Mesendoderm (in vitro differentiated cells): ENCODE measurements at regions not wholly inside any gene's neighbourhood (a gene's known extent, or its start where the extent isn't known, plus 50 kb on each side); places are given as distances from the start of the nearest gene placed in this dataset.

Experiments used
- DNase-seq: peaks from one replicate; pipeline ENCODE4 v3.0.0; 2013
- H2AK5ac ChIP-seq: 2 replicates; pipeline ENCODE4 v1.6.1; 2013; ENCODE audit warnings: low read length, inconsistent platforms
- H2BK120ac ChIP-seq: 2 replicates; pipeline ENCODE4 v1.6.1; 2013; ENCODE audit warnings: low read depth, mild to moderate bottlenecking, low read length, moderate library complexity, mixed read lengths
- H2BK15ac ChIP-seq: replicated peaks from 2 replicates; pipeline ENCODE4 v1.6.1; 2013; ENCODE audit warnings: low read depth, mild to moderate bottlenecking, moderate library complexity
- H2BK5ac ChIP-seq: 2 replicates; pipeline ENCODE4 v1.6.1; 2013; ENCODE audit warnings: low read length, inconsistent platforms
- H3K18ac ChIP-seq: 2 replicates; pipeline ENCODE4 v1.6.1; 2013; ENCODE audit warnings: mild to moderate bottlenecking, low read length, mixed read lengths
- H3K23ac ChIP-seq: one replicate; pipeline ENCODE4 v1.6.1; 2013; ENCODE audit warnings: low read length
- H3K27ac ChIP-seq: 2 replicates; pipeline ENCODE4 v1.5.1; 2013; ENCODE audit warnings: low read depth, mild to moderate bottlenecking, inconsistent platforms, low read length, moderate library complexity
- H3K27me3 ChIP-seq: 2 replicates; pipeline ENCODE4 v1.6.1; 2013; ENCODE audit warnings: low read length, control low read depth, mild to moderate bottlenecking, inconsistent platforms; ENCODE audit not compliant: insufficient read depth, poor library complexity
- H3K36me3 ChIP-seq: 2 replicates; pipeline ENCODE4 v1.6.1; 2013; ENCODE audit warnings: low read length, inconsistent platforms; ENCODE audit not compliant: control insufficient read depth, insufficient read depth
- H3K4ac ChIP-seq: one replicate; pipeline ENCODE4 v1.6.1; 2013; ENCODE audit warnings: low read depth, mild to moderate bottlenecking, low read length, moderate library complexity
- H3K4me1 ChIP-seq: 2 replicates; pipeline ENCODE4 v1.6.1; 2013; ENCODE audit warnings: low read depth, low read length, inconsistent platforms; ENCODE audit not compliant: control insufficient read depth
- H3K4me2 ChIP-seq: 2 replicates; pipeline ENCODE4 v1.6.1; 2013; ENCODE audit warnings: low read length
- H3K4me3 ChIP-seq: 2 replicates; pipeline ENCODE4 v1.5.1; 2013; ENCODE audit warnings: mild to moderate bottlenecking, low read length
- H3K56ac ChIP-seq: one replicate; pipeline ENCODE4 v1.6.1; 2013; ENCODE audit warnings: low read length
- H3K79me1 ChIP-seq: 2 replicates; pipeline ENCODE4 v1.6.1; 2013; ENCODE audit warnings: low read length, inconsistent platforms
- H3K79me2 ChIP-seq: 2 replicates; pipeline ENCODE4 v1.6.1; 2013; ENCODE audit warnings: mild to moderate bottlenecking, low read length; ENCODE audit not compliant: control insufficient read depth, insufficient read depth
- H3K9ac ChIP-seq: 2 replicates; pipeline ENCODE4 v1.6.1; 2013; ENCODE audit warnings: low read length, inconsistent platforms
- H4K5ac ChIP-seq: one replicate; pipeline ENCODE4 v1.6.1; 2013; ENCODE audit warnings: low read length
- H4K8ac ChIP-seq: one replicate; pipeline ENCODE4 v1.6.1; 2013; ENCODE audit warnings: low read depth, mild to moderate bottlenecking, control low read depth, low read length, moderate library complexity
- WGBS: extraction: QIAGEN DNeasy Blood & Tissue Kit; methylation state at CpG from one replicate; pipeline ENCODE4 v1.1.7; 2013; ENCODE audit warnings: low lambda C conversion rate, missing lambda C conversion rate; ENCODE audit not compliant: insufficient coverage; ENCODE audit errors: extremely low coverage; 5-methylcytosine and 5-hydroxymethylcytosine counted together

DNA sequence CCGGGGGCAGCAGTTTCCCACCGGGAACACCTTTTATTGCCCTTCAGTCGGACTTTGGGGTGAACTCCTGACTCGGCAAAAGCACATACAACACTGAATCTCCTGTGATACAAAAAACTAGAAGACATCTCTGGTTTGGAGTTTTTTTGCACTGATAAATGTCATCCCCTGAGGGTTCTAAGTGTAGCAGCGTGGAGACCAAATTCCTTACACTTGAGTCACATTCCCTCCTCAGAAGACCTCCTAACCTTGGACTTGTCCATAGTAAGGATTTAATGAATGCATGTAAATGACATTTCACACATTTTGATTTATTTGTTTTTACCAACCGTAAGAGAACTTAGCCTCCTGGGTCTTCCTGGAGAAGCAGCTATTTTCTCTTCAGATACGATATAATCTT is 54.0 kb upstream of the GPR45 start:
- Histone ChIP-seq H2BK15ac (no peak overlapping the region), H3K4me2 (no peak overlapping the region), H3K4me3 (no peak overlapping the region), H3K79me2 (no peaks in the 10 kb centered on the region), H3K23ac (no peak overlapping the region), H3K9ac (no peak overlapping the region), H3K27me3 (no peaks in the 10 kb centered on the region), H3K4ac (no peak overlapping the region), H3K79me1 (no peaks in the 10 kb centered on the region), H3K18ac (no peak overlapping the region), H2AK5ac (no peak overlapping the region), H3K56ac (no peak overlapping the region), H3K4me1 (peaks cover 3% of the 10 kb centered on the region), H3K36me3 (no peaks in the 10 kb centered on the region), H2BK5ac (no peak overlapping the region), H2BK120ac (no peak overlapping the region), H3K27ac (no peak overlapping the region), H4K8ac (no peak overlapping the region), H4K5ac (no peak overlapping the region)
- WGBS: no CpG with 5 or more reads among the region's 7 CpGs
- DNase-seq: peak; percentile 69

DNA sequence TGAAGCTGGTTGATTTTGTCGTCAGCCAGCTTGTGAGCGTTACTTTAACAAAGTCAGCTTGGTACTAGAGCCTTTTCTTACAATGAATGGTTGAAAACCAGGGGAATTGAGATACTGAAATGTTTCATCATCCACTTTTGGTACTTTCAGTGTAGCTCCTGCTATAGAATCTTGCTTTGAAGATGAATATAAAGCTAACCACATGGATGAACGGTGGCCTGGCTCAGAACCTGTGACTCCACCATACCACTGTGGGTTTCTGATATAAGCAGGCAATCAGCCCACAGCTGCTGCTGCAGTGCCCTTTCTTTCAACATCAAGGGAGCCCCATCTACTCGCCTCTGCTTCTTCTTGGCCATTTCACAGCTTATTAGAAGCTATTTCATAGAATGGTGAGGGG is 53.2 kb upstream of the GPR45 start:
- no peak overlapping the region for H3K23ac ChIP-seq
- no peak overlapping the region for H3K27ac ChIP-seq
- H3K18ac ChIP-seq: no peak overlapping the region
- H3K4ac ChIP-seq: no peak overlapping the region
- H2BK120ac ChIP-seq: no peak overlapping the region
- H3K56ac ChIP-seq: no peak overlapping the region
- DNase-seq: no peak
- no peak overlapping the region for H3K4me2 ChIP-seq
- no peak overlapping the region for H3K4me3 ChIP-seq
- no peaks in the 10 kb centered on the region for H3K79me1 ChIP-seq
- no peaks in the 10 kb centered on the region for H3K27me3 ChIP-seq
- WGBS: no CpG with 5 or more reads among the region's 4 CpGs
- H3K9ac ChIP-seq: no peak overlapping the region
- peaks cover 3% of the 10 kb centered on the region for H3K4me1 ChIP-seq
- no peak overlapping the region for H2BK5ac ChIP-seq
- no peaks in the 10 kb centered on the region for H3K36me3 ChIP-seq
- no peak overlapping the region for H2BK15ac ChIP-seq
- H3K79me2 ChIP-seq: no peaks in the 10 kb centered on the region
- no peak overlapping the region for H4K5ac ChIP-seq
- no peak overlapping the region for H2AK5ac ChIP-seq
- H4K8ac ChIP-seq: no peak overlapping the region
